Breast epithelium (tissue), 4 donors: ENCODE measurements at regions not wholly inside any gene's neighbourhood (a gene's known extent, or its start where the extent isn't known, plus 50 kb on each side); places are given as distances from the start of the nearest gene placed in this dataset.

Experiments used
- DNase-seq, 2 donors: peaks; one replicate each; pipeline ENCODE4 v3.0.0-alpha.2; 2019; ENCODE audit warnings: low spot score in 2 of 2
- H3K27ac ChIP-seq, 2 donors: fragments of 200-600 bp; sonication (generic) in 1 of 2; one replicate each; pipeline ENCODE4 v1.5.1; 2016 to 2019; ENCODE audit warnings: mild to moderate bottlenecking in 1 of 2
- H3K27me3 ChIP-seq, 2 donors: fragments of 200-600 bp; sonication (generic) in 1 of 2; one replicate each; pipeline versions ENCODE4 v1.5.1 to v1.6.0; 2017 to 2019; ENCODE audit warnings: control low read depth in 1 of 2, mild to moderate bottlenecking in 1 of 2
- H3K36me3 ChIP-seq: fragments of 200-600 bp; one replicate; pipeline ENCODE4 v1.5.1; 2019
- H3K4me1 ChIP-seq, 2 donors: fragments of 200-600 bp; sonication (generic); one replicate each; pipeline ENCODE4 v1.5.1; 2016 to 2019; ENCODE audit warnings: control low read depth in 1 of 2
- H3K4me3 ChIP-seq, 3 donors: fragments of 200-600 bp; sonication (generic); 1 replicate in 2 of 3; 2 replicates in 1 of 3; pipeline ENCODE4 v1.5.1; 2016 to 2019; ENCODE audit warnings: mild to moderate bottlenecking in 3 of 3, moderate library complexity in 2 of 3
- H3K9me3 ChIP-seq, 2 donors: fragments of 200-600 bp; sonication (generic) in 1 of 2; one replicate each; pipeline ENCODE4 v1.5.1; 2016 to 2019; ENCODE audit warnings: control low read depth in 1 of 2
- POLR2A ChIP-seq: fragments of 450-650 bp; IDR thresholded peaks from one replicate; pipeline ENCODE4 v1.6.1; 2016; ENCODE audit warnings: antibody characterized with exemption, mild to moderate bottlenecking, moderate library complexity
- POLR2AphosphoS5 ChIP-seq, 3 donors: sonication (generic); formaldehyde crosslinking; IDR thresholded peaks; one replicate each; pipeline ENCODE4 v1.6.1; 2017; ENCODE audit warnings: antibody characterized with exemption in 3 of 3
- intact Hi-C: fragments of 100-400 bp; cut with DNase I; formaldehyde crosslinking; loops from one replicate; pipeline ENCODE4 v1.15.1; 2023; ENCODE audit warnings: low total_unique reads
- TF ChIP-seq, protein P1 (sequence below), 3 donors: fragments of 450-650 bp; IDR thresholded peaks; one replicate each; pipeline ENCODE4 v1.5.1; 2016 to 2017; ENCODE audit warnings: antibody characterized with exemption in 3 of 3, mild to moderate bottlenecking in 3 of 3, moderate library complexity in 3 of 3

DNA sequence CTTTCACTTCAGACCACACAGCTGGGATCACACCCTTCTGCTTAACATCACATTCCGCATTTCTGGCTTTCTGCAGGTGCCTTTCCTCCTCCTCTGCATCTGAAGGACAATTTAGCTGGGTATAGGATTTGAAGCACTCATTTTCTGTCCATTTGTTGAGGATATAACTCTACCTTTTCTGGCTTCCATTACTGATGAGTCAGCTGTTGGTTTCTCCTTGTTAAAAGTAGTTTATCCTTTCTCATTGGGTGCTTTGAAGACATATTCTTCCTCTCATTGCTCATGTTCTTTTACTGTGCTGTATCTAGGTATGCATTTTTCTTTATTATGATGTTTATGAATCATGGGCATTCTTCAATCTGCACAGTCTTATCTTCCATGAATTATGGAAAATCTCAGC, 199.3 kb upstream of the SOX1 start:
- H3K36me3 ChIP-seq: no peaks in the 10 kb centered on the region
- H3K9me3 ChIP-seq: peaks cover 0 to 30% of the 10 kb centered on the region in 2 donors
- no peak for TF ChIP-seq POLR2AphosphoS5 (IDR thresholded peaks at IDR 0.05)
- TF ChIP-seq, protein P1, sequence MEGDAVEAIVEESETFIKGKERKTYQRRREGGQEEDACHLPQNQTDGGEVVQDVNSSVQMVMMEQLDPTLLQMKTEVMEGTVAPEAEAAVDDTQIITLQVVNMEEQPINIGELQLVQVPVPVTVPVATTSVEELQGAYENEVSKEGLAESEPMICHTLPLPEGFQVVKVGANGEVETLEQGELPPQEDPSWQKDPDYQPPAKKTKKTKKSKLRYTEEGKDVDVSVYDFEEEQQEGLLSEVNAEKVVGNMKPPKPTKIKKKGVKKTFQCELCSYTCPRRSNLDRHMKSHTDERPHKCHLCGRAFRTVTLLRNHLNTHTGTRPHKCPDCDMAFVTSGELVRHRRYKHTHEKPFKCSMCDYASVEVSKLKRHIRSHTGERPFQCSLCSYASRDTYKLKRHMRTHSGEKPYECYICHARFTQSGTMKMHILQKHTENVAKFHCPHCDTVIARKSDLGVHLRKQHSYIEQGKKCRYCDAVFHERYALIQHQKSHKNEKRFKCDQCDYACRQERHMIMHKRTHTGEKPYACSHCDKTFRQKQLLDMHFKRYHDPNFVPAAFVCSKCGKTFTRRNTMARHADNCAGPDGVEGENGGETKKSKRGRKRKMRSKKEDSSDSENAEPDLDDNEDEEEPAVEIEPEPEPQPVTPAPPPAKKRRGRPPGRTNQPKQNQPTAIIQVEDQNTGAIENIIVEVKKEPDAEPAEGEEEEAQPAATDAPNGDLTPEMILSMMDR (IDR thresholded peaks at IDR 0.05): no peak
- H3K27ac ChIP-seq: no peak overlapping the region
- intact Hi-C loops: no loop called here
- no peak overlapping the region for H3K4me3 ChIP-seq
- no peaks in the 10 kb centered on the region for H3K4me1 ChIP-seq
- peaks cover 0 to 6% of the 10 kb centered on the region in 2 donors for H3K27me3 ChIP-seq
- no peak for DNase-seq

DNA sequence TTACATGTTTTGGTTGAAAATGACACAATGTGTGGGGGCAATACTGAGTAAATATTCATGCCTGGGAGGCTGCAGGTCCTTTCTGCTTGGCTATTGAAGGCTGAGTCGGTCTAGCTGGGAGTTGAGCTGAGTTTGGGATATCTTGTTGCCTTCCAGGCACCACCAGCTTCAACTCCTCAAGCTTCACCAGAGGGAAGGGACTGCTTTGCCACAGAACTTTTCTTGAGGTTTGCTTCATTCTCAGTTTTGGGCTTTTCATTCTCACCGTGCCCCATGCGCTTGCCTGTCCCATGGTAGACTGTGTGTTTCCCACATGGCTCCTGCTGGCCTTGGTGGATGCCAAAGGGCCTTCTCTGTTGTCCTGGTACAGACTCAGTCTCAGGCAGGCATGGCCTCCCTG, 198.2 kb upstream of the SOX1 start:
- Histone ChIP-seq H3K27ac (no peak overlapping the region), H3K9me3 (peaks cover 0 to 28% of the 10 kb centered on the region in 2 donors), H3K4me1 (no peaks in the 10 kb centered on the region), H3K4me3 (no peak overlapping the region), H3K27me3 (peaks cover 0 to 10% of the 10 kb centered on the region in 2 donors), H3K36me3 (no peaks in the 10 kb centered on the region)
- no peak for DNase-seq
- intact Hi-C loops: no loop called here
- TF ChIP-seq, protein P1 (IDR thresholded peaks at IDR 0.05): no peak
- TF ChIP-seq POLR2AphosphoS5 (IDR thresholded peaks at IDR 0.05): no peak
- no peak for TF ChIP-seq POLR2A

DNA sequence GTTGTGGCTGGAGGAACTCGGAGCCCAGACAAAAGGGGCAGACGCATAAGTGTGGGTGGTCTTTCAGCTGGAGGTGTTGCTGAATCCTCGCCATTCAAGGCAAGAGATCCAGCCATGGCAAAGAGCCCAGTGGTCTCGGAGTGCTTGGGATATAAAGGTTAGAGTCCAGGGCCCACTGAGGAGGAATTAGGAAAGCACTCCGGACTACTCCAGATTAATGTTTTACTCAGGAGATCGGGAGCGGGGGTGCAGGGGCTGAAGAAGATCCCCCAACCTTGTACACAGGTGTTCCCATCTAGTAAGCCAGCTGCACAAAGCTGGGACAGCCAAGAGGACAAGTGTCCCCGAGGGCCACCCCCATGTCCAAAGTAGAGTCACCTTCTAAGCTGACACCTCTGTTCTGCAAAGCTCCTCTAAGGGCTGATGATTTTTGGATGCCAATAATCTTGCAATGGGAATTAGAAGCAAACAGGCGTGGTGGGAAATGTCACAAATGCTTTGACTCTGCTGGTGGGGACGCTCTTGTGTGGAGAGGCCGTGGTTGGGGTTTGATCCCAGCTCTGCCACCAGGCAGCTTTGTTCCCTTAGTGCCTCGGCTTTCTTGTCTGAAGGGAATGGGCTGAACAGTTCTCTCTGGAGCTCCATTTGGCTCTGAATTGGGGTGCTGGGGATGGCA, 194.3 kb upstream of the SOX1 start:
- peaks cover 0 to 16% of the 10 kb centered on the region in 2 donors for H3K27me3 ChIP-seq
- H3K4me1 ChIP-seq: no peaks in the 10 kb centered on the region
- H3K27ac ChIP-seq: no peak overlapping the region
- H3K4me3 ChIP-seq: no peak overlapping the region
- H3K9me3 ChIP-seq: peaks cover 0 to 17% of the 10 kb centered on the region in 2 donors
- H3K36me3 ChIP-seq: no peaks in the 10 kb centered on the region
- TF ChIP-seq, protein P1 (IDR thresholded peaks at IDR 0.05): no peak
- TF ChIP-seq POLR2A (no peak), POLR2AphosphoS5 (IDR thresholded peaks at IDR 0.05) (no peak)
- no peak for DNase-seq
- intact Hi-C loops: no loop called here

DNA sequence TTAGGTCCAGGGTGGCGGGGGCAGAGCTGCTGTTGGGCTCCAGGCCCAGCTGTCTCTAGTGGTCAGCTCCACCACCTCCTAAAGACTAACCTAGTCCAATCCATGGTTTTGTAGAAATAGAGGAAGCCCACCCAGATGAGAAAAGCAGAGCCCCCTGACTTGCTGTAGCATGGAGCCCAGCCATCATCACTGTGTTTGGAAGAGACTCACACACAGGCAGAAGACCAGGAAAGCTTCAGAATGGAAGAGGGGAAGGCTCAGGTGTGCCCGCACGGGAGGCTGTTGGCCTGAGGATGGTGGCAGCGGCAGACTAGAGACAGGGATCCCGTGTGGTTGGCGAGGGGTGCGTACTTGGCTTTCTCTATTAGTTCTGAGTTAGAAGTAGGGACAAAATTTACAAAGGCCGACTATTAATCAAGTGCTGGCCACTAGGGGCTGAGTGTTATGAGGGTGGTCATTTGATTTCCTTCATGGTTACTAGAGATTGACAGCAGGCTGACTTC, 193.2 kb upstream of the SOX1 start:
- intact Hi-C loops: no loop called here
- Histone ChIP-seq H3K36me3 (no peaks in the 10 kb centered on the region), H3K4me1 (no peaks in the 10 kb centered on the region), H3K4me3 (no peak overlapping the region), H3K27me3 (peaks cover 0 to 16% of the 10 kb centered on the region in 2 donors), H3K27ac (no peak overlapping the region), H3K9me3 (peaks cover 0 to 6% of the 10 kb centered on the region in 2 donors)
- no peak for TF ChIP-seq POLR2AphosphoS5 (IDR thresholded peaks at IDR 0.05)
- no peak for DNase-seq

- TF ChIP-seq POLR2A (no peak), POLR2AphosphoS5 (IDR thresholded peaks at IDR 0.05) (no peak)
- TF ChIP-seq, protein P1 (IDR thresholded peaks at IDR 0.05): no peak
- H3K27ac ChIP-seq: no peak overlapping the region
- DNase-seq: no peak
Measured at GRCh38 chr13:111874981-111875380, 192.0 kb upstream of the SOX1 start.

More at GRCh38 chr13:111874981-111875380, 192.0 kb upstream of the SOX1 start:
- Histone ChIP-seq H3K36me3 (no peaks in the 10 kb centered on the region), H3K4me3 (no peak overlapping the region), H3K9me3 (no peaks in the 10 kb centered on the region), H3K27me3 (peaks cover 0 to 12% of the 10 kb centered on the region in 2 donors), H3K4me1 (no peaks in the 10 kb centered on the region)
- intact Hi-C loops: no loop called here
